Fibroblast of villous mesenchyme (primary cell): ENCODE measurements at regions not wholly inside any gene's neighbourhood (a gene's known extent, or its start where the extent isn't known, plus 50 kb on each side); places are given as distances from the start of the nearest gene placed in this dataset.

ENCODE experiments used
- DNase-seq: peaks from one replicate; pipeline ENCODE4 v3.0.0-alpha.2; 2010; ENCODE audit warnings: low read depth
- H3K4me3 ChIP-seq: 2 replicates; pipeline ENCODE4 v1.5.1; 2011; ENCODE audit warnings: low read depth, mild to moderate bottlenecking, low read length
- TF ChIP-seq, protein P1 (sequence below): IDR thresholded peaks from 2 replicates; pipeline ENCODE4 v1.5.1; 2012; ENCODE audit warnings: low read depth, mild to moderate bottlenecking, low read length; ENCODE audit not compliant: insufficient read depth

- H3K4me3 ChIP-seq: no peak overlapping the region
- TF ChIP-seq, protein P1, sequence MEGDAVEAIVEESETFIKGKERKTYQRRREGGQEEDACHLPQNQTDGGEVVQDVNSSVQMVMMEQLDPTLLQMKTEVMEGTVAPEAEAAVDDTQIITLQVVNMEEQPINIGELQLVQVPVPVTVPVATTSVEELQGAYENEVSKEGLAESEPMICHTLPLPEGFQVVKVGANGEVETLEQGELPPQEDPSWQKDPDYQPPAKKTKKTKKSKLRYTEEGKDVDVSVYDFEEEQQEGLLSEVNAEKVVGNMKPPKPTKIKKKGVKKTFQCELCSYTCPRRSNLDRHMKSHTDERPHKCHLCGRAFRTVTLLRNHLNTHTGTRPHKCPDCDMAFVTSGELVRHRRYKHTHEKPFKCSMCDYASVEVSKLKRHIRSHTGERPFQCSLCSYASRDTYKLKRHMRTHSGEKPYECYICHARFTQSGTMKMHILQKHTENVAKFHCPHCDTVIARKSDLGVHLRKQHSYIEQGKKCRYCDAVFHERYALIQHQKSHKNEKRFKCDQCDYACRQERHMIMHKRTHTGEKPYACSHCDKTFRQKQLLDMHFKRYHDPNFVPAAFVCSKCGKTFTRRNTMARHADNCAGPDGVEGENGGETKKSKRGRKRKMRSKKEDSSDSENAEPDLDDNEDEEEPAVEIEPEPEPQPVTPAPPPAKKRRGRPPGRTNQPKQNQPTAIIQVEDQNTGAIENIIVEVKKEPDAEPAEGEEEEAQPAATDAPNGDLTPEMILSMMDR: no peak
These were observed 194.8 kb upstream of the RGMA start for GRCh38 chr15:93283854-93284253.

DNA sequence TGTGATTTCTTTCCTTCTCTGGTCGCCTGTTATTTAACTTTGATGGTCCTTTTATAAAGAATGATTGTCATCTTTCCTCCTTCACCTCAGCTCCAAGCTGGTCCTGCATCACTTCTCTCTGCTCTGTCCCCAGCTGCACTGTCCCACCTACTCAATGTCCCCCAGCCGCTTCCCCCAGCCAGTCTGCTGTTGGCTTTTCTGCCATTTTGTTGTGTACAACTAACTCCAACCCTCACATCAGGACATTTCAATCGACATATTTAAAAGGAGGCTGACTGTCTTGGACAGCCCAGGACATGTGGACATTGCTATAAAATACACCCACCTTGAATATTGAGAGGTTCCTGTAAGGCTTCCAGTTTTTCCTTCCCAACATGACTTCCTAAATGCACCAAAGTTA is 193.8 kb upstream of the RGMA start:
- DNase-seq: no peak
- TF ChIP-seq, protein P1: no peak
- no peak overlapping the region for H3K4me3 ChIP-seq

More at GRCh38 chr15:93283854-93284253, 194.8 kb upstream of the RGMA start:
- no peak for DNase-seq

DNA sequence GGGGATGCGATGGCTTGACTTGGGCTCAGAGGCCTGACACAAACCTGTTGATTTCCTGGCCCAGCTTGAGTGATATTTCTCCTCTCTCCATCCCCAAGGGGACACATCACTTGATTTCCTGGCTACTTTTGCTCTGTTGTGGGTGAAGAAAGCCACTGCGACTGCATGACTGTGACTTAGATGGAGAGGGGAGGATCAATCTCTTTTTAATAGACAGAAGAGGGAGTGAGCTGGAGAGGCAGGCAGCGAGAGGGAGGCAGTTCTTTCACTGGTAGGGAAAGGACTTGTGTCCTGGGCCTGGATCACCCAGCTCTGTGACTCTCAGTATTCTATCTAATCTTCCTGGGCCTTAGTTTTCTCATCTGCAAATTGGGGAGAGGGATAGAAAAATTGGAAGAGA is 189.8 kb upstream of the RGMA start:
- TF ChIP-seq, protein P1: no peak
- H3K4me3 ChIP-seq: no peak overlapping the region
- DNase-seq: no peak

- no peak overlapping the region for H3K4me3 ChIP-seq
- TF ChIP-seq, protein P1: no peak
- DNase-seq: no peak
These were observed 189.0 kb upstream of the RGMA start for GRCh38 chr15:93278006-93278405.

GRCh38 chr15:93274257-93274656 is 185.2 kb upstream of the RGMA start:
- no peak overlapping the region for H3K4me3 ChIP-seq
- TF ChIP-seq, protein P1: no peak
- DNase-seq: no peak

DNA sequence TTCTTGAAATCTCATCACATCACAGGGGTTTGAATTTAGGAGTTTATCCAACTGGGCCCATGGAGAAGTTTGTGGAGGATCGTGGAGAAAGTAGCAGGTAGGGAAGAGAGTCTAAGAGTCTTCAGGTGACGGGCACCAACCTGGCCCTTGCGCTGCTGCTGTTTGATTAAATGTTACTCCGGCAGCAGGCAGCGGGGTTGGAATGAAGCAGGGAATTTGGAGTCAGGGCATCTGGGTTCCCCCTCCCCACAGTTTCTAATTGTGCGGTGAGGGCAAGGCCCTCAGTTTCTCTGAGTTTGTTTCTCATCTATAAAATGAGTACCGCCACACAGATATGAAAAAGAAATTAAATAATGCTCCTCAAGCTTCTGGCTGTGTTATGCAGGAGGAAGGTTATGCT is 182.9 kb upstream of the RGMA start:
- TF ChIP-seq, protein P1: no peak
- H3K4me3 ChIP-seq: no peak overlapping the region

DNA sequence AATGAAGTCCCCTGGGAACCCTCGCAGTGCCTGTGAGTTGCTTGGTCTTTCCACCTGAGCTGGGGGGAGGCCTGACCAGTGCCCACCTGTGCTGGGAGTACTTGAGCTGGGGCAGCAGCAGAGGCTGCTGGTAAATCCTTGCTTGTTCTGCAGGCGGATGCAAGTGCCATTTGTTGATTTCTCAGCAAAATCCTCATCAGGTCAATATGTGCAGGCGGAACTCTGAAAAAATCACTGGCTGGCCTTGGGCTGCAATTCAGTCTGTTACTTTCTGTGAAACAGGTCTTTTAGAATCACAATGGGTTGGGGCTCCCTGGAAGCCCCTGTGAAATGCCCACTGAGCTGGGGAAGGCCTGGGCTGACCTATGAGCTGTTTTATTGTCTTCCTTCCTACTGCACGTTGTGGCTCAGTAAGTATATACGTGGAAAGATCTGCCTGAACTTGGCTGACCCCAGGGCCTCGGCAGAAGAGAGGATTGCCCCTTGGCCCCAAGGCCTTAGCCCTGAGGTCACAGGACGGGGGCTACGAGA is 182.0 kb upstream of the RGMA start:
- DNase-seq: no peak
- H3K4me3 ChIP-seq: no peak overlapping the region
- TF ChIP-seq, protein P1: no peak

More for the DNA sequence above, 182.9 kb upstream of the RGMA start:
- no peak for DNase-seq
